IMR-90 (cell line): ENCODE measurements at regions not wholly inside any gene's neighbourhood (a gene's known extent, or its start where the extent isn't known, plus 50 kb on each side); places are given as distances from the start of the nearest gene placed in this dataset.

ENCODE experiments used
- ATAC-seq: fragments of 200-7000 bp; cut with Tn5 transposase; 2 replicates; pipeline ENCODE4 v1.9.1; 2020; ENCODE audit warnings: low read depth, mild to moderate bottlenecking, moderate library complexity
- BruUV-seq: library from RNA; stranded (reverse); fragments of 400-500 nt; replicated peaks from 2 replicates; lab custom pipeline; 2021; lab: Mats Ljungman, UMichigan
- CTCF ChIA-PET: fragments of 300-600 bp; formaldehyde crosslinking; extraction: SDS; loops from one replicate; lab custom pipeline; 2021; ENCODE audit warnings: antibody characterized with exemption; lab: Yijun Ruan, JAX
- POLR2A ChIA-PET: fragments of 300-600 bp; sonication (Branson Sonifier 250); formaldehyde crosslinking; loops from one replicate; lab custom pipeline; 2022; ENCODE audit warnings: antibody characterized with exemption; ENCODE audit not compliant: unreplicated experiment; lab: Charles Lee
- DNase-seq: peaks from one replicate; pipeline ENCODE4 v3.0.0; 2013
- H2AFZ ChIP-seq: replicated peaks from 2 replicates; pipeline ENCODE3; 2013; ENCODE audit warnings: low read length, mild to moderate bottlenecking; ENCODE audit not compliant: poor library complexity
- H2AK5ac ChIP-seq: 2 replicates; pipeline ENCODE4 v1.6.1; 2013; ENCODE audit warnings: low read depth, low read length, inconsistent platforms
- H2AK9ac ChIP-seq: replicated peaks from 2 replicates; pipeline ENCODE3; 2013; ENCODE audit warnings: mild to moderate bottlenecking, low read depth, low read length, moderate library complexity; ENCODE audit not compliant: poor library complexity
- H2BK120ac ChIP-seq: 2 replicates; pipeline ENCODE4 v1.6.1; 2013; ENCODE audit warnings: low read depth, low read length, inconsistent platforms
- H2BK15ac ChIP-seq: 3 replicates; pipeline ENCODE4 v1.6.1; 2013; ENCODE audit warnings: low read depth, low read length, inconsistent platforms
- H2BK20ac ChIP-seq: 2 replicates; pipeline ENCODE4 v1.6.1; 2013; ENCODE audit warnings: low read depth, mild to moderate bottlenecking, inconsistent platforms, low read length, moderate library complexity
- H2BK5ac ChIP-seq: 2 replicates; pipeline ENCODE4 v1.6.1; 2013; ENCODE audit warnings: mild to moderate bottlenecking, low read depth, low read length, inconsistent platforms; ENCODE audit not compliant: poor library complexity, severe bottlenecking
- H3K14ac ChIP-seq: replicated peaks from 2 replicates; pipeline ENCODE4 v1.6.1; 2013; ENCODE audit warnings: low read depth, low read length, inconsistent platforms
- H3K18ac ChIP-seq: 2 replicates; pipeline ENCODE4 v1.6.1; 2013; ENCODE audit warnings: low read depth, low read length, control low read depth
- H3K23ac ChIP-seq: 2 replicates; pipeline ENCODE4 v1.6.1; 2013; ENCODE audit warnings: low read depth, low read length, inconsistent platforms
- H3K27ac ChIP-seq: 2 replicates; pipeline ENCODE4 v1.5.1; 2013; ENCODE audit warnings: mild to moderate bottlenecking, control low read depth, low read length; ENCODE audit not compliant: insufficient read depth
- H3K27me3 ChIP-seq: 2 replicates; pipeline ENCODE4 v1.6.1; 2013; ENCODE audit warnings: low read length; ENCODE audit not compliant: control insufficient read depth, insufficient read depth
- H3K36me3 ChIP-seq: 2 replicates; pipeline ENCODE4 v1.6.1; 2013; ENCODE audit warnings: low read length, mixed read lengths; ENCODE audit not compliant: control insufficient read depth, insufficient read depth
- H3K4ac ChIP-seq: 2 replicates; pipeline ENCODE4 v1.6.1; 2013; ENCODE audit warnings: low read depth, low read length, inconsistent platforms
- H3K4me1 ChIP-seq: 2 replicates; pipeline ENCODE4 v1.6.1; 2013; ENCODE audit warnings: low read length, mixed read lengths; ENCODE audit not compliant: control insufficient read depth, insufficient read depth
- H3K4me2 ChIP-seq: 2 replicates; pipeline ENCODE4 v1.6.1; 2013; ENCODE audit warnings: low read depth, mild to moderate bottlenecking, control low read depth, low read length, moderate library complexity
- H3K4me3 ChIP-seq: 2 replicates; pipeline ENCODE4 v1.5.1; 2013; ENCODE audit warnings: low read depth, mild to moderate bottlenecking, control low read depth, low read length, moderate library complexity; ENCODE audit not compliant: insufficient read depth
- H3K56ac ChIP-seq: 2 replicates; pipeline ENCODE4 v1.6.1; 2013; ENCODE audit warnings: low read length, inconsistent platforms; ENCODE audit not compliant: insufficient read depth; ENCODE audit errors: extremely low read depth
- H3K79me1 ChIP-seq, 2 experiments: 2 replicates each; pipeline ENCODE4 v1.6.1; 2013; ENCODE audit warnings: low read length in 2 of 2, inconsistent platforms in 1 of 2, low read depth in 1 of 2
- H3K9ac ChIP-seq: 2 replicates; pipeline ENCODE4 v1.6.1; 2013; ENCODE audit warnings: low read depth, low read length, control low read depth
- H3K9me1 ChIP-seq: 2 replicates; pipeline ENCODE4 v1.6.1; 2013; ENCODE audit warnings: low read length, inconsistent platforms; ENCODE audit not compliant: insufficient read depth
- H3K9me3 ChIP-seq: 2 replicates; pipeline ENCODE4 v1.6.1; 2013; ENCODE audit warnings: low read length; ENCODE audit not compliant: control insufficient read depth, insufficient read depth
- H4K20me1 ChIP-seq: 2 replicates; pipeline ENCODE4 v1.6.1; 2013; ENCODE audit warnings: low read length, inconsistent platforms; ENCODE audit not compliant: insufficient read depth
- H4K5ac ChIP-seq: 2 replicates; pipeline ENCODE4 v1.6.1; 2013; ENCODE audit warnings: mild to moderate bottlenecking, low read depth, low read length, control low read depth
- H4K8ac ChIP-seq, 2 experiments: 2 replicates each; pipeline ENCODE4 v1.6.1; 2013; ENCODE audit warnings: low read depth in 2 of 2, low read length in 2 of 2, control low read depth in 1 of 2, inconsistent platforms in 1 of 2
- H4K91ac ChIP-seq: 2 replicates; pipeline ENCODE4 v1.6.1; 2013; ENCODE audit warnings: low read depth, low read length, inconsistent platforms; ENCODE audit not compliant: insufficient read depth
- BHLHE40 ChIP-seq: fragments of 150-350 bp; IDR thresholded peaks from 2 replicates; pipeline ENCODE4 v1.6.1; 2016; ENCODE audit warnings: mild to moderate bottlenecking, low read depth, low read length
- CHD1 ChIP-seq: IDR thresholded peaks from 2 replicates; pipeline ENCODE4 v1.6.1; 2012; ENCODE audit warnings: low read depth, low read length, improper control_type of control experiment
- CTCF ChIP-seq: conservative IDR thresholded peaks from 2 replicates; pipeline ENCODE4 v1.5.1; 2012; ENCODE audit warnings: mild to moderate bottlenecking, low read depth, low read length, improper control_type of control experiment
- POLR2A ChIP-seq: IDR thresholded peaks from 2 replicates; pipeline ENCODE4 v1.6.1; 2012; ENCODE audit warnings: mild to moderate bottlenecking, low read depth, low read length
- RFX5 ChIP-seq: IDR thresholded peaks from 2 replicates; pipeline ENCODE4 v1.8.0; 2012; ENCODE audit warnings: low read depth, mild to moderate bottlenecking, low read length, moderate library complexity
- WGBS, 2 experiments: methylation state at CpG; one replicate each; pipeline versions ENCODE4 v1.1.5 to v1.1.7; 2013; ENCODE audit warnings: missing lambda C conversion rate in 2 of 2; ENCODE audit not compliant: insufficient read length in 1 of 2; ENCODE audit errors: extremely low coverage in 2 of 2; 5-methylcytosine and 5-hydroxymethylcytosine counted together
- dilution Hi-C: fragments of 300-500 bp; cut with HindIII; formaldehyde crosslinking; loops from one replicate; pipeline ENCODE4 v1.14.3; 2018; ENCODE audit warnings: low sequenced_read_pairs; ENCODE audit not compliant: unreplicated experiment
- in situ Hi-C: fragments of 300-500 bp; cut with MboI; formaldehyde crosslinking; loops from 3 replicates; pipeline ENCODE4 v1.14.3; 2019; ENCODE audit warnings: low sequenced_read_pairs, inconsistent platforms, mixed read lengths
- intact Hi-C: fragments of 100-400 bp; cut with micrococcal nuclease; formaldehyde crosslinking; loops from 2 replicates; pipeline ENCODE4 v1.10.0; 2022

GRCh38 chr9:90024823-90025222 lies 420.0 kb downstream of the GADD45G start:
- Histone ChIP-seq H2AK9ac (no peak overlapping the region), H3K27ac (no peak overlapping the region), H3K9ac (no peak overlapping the region), H3K36me3 (no peaks in the 10 kb centered on the region), H3K23ac (no peak overlapping the region), H3K9me1 (no peaks in the 10 kb centered on the region), H2BK5ac (no peak overlapping the region), H4K91ac (no peak overlapping the region), H3K4me2 (no peak overlapping the region), H2AK5ac (no peak overlapping the region), H3K18ac (no peak overlapping the region), H3K79me1 (no peaks in the 10 kb centered on the region), H2BK15ac (no peak overlapping the region), H3K56ac (no peak overlapping the region), H4K8ac (no peak overlapping the region), H3K4me3 (no peak overlapping the region), H3K27me3 (no peaks in the 10 kb centered on the region; the same call in 1 of the 2 replicates), H3K14ac (no peak overlapping the region), H4K20me1 (no peaks in the 10 kb centered on the region), H2AFZ (no peak overlapping the region), H3K9me3 (no peaks in the 10 kb centered on the region), H2BK120ac (no peak overlapping the region), H4K5ac (no peak overlapping the region), H3K4ac (no peak overlapping the region), H3K4me1 (no peaks in the 10 kb centered on the region), H2BK20ac (no peak overlapping the region)
- in situ Hi-C loops (no loop called here), intact Hi-C loops (no loop called here), dilution Hi-C loops (no loop called here)
- TF ChIP-seq POLR2A = no peak
- no peak for TF ChIP-seq CTCF
- no peak for TF ChIP-seq CHD1
- TF ChIP-seq BHLHE40 = no peak
- no peak for TF ChIP-seq RFX5
- CTCF ChIA-PET = no interaction called here
- DNase-seq (no peak), ATAC-seq (no peak)
- POLR2A ChIA-PET = no interaction called here
- WGBS, 2 experiments = 60% methylated on average over 4 of the region's 9 CpGs; no CpG with 5 or more reads in 1 of the 2 experiments
- no TSS peak for BruUV-seq
